K562 (cell line): ENCODE measurements at regions not wholly inside any gene's neighbourhood (a gene's known extent, or its start where the extent isn't known, plus 50 kb on each side); places are given as distances from the start of the nearest gene placed in this dataset.
A peak's percentile ranks its signal among the peaks of the same experiment; 100 is the strongest.

ENCODE experiments used
- ELF2 ChIP-seq: fragments of 250-450 bp; sonication (Bioruptor Pico); IDR thresholded peaks from 2 replicates; pipeline ENCODE4 v1.5.0; 2021; ENCODE audit warnings: mild to moderate bottlenecking
- ELK3 ChIP-seq: fragments of 450-650 bp; formaldehyde crosslinking; IDR thresholded peaks from 2 replicates; pipeline ENCODE4 v1.4.0; 2020; ENCODE audit warnings: mild to moderate bottlenecking
- ESRRB ChIP-seq: fragments of 250-450 bp; sonication (Bioruptor Pico); IDR thresholded peaks from 2 replicates; pipeline ENCODE4 v1.5.0; 2020; ENCODE audit warnings: mild to moderate bottlenecking, moderate library complexity, borderline replicate concordance
- HDAC1 ChIP-seq, 2 experiments: fragments of 450-650 bp; IDR thresholded peaks; 2 replicates each; pipeline ENCODE4 v1.6.1; 2016 to 2017; ENCODE audit warnings: inconsistent platforms in 1 of 2, mild to moderate bottlenecking in 1 of 2, moderate library complexity in 1 of 2
- ILK ChIP-seq: fragments of 450-650 bp; IDR thresholded peaks from 2 replicates; pipeline ENCODE4 v1.6.1; 2016; ENCODE audit warnings: missing genetic modification characterization, low read depth, mild to moderate bottlenecking, missing compliant biosample characterization, moderate library complexity, borderline replicate concordance
- KDM2B ChIP-seq: fragments of 250-450 bp; sonication (Bioruptor Pico); IDR thresholded peaks from 2 replicates; pipeline ENCODE4 v1.8.0; 2021; ENCODE audit warnings: mild to moderate bottlenecking, moderate library complexity
- MITF ChIP-seq: IDR thresholded peaks from 2 replicates; pipeline ENCODE4 v1.6.1; 2014; ENCODE audit warnings: antibody characterized with exemption
- NELFE ChIP-seq: IDR thresholded peaks from 2 replicates; pipeline ENCODE4 v1.6.1; 2011; ENCODE audit warnings: mild to moderate bottlenecking; ENCODE audit not compliant: insufficient read depth, insufficient read length
- NFIX ChIP-seq: fragments of 250-450 bp; sonication (Bioruptor Pico); IDR thresholded peaks from 2 replicates; pipeline ENCODE4 v1.4.0; 2020; ENCODE audit warnings: low read depth, mild to moderate bottlenecking, moderate library complexity
- NR2C2 ChIP-seq, 2 experiments: fragments of 200-800 bp in 1 of 2; sonication (Bioruptor generic) in 1 of 2; sonication (generic) in 1 of 2; formaldehyde crosslinking in 1 of 2; IDR thresholded peaks; 2 replicates each; pipeline versions ENCODE4 v1.6.1 to v1.8.0; 2016 to 2022; ENCODE audit warnings: mild to moderate bottlenecking in 1 of 2, missing compliant biosample characterization in 1 of 2, missing genetic modification characterization in 1 of 2, missing genetic modification reagents in 1 of 2
- RBFOX2 ChIP-seq: fragments of 200-400 bp; formaldehyde crosslinking; IDR thresholded peaks from 2 replicates; pipeline ENCODE4 v1.6.1; 2017; ENCODE audit warnings: low read depth, mild to moderate bottlenecking, low read length, moderate library complexity
- SNRNP70 ChIP-seq: fragments of 200-400 bp; formaldehyde crosslinking; optimal IDR thresholded peaks from 2 replicates; pipeline ENCODE3; 2017; ENCODE audit warnings: low read depth, low read length
- ZNF212 ChIP-seq: fragments of 450-650 bp; formaldehyde crosslinking; IDR thresholded peaks from 2 replicates; pipeline ENCODE4 v1.4.0; 2020; ENCODE audit warnings: mild to moderate bottlenecking
- ZNF263 ChIP-seq: sonication (generic); formaldehyde crosslinking; IDR thresholded peaks from 2 replicates; pipeline ENCODE4 v1.8.0; 2022; ENCODE audit warnings: mild to moderate bottlenecking, missing genetic modification reagents, borderline replicate concordance
- ZNF311 ChIP-seq: fragments of 250-450 bp; sonication (Bioruptor Pico); IDR thresholded peaks from 2 replicates; pipeline ENCODE4 v1.4.0; 2020; ENCODE audit warnings: mild to moderate bottlenecking, moderate library complexity
- ZNF318 ChIP-seq, 2 experiments: fragments of 450-650 bp; IDR thresholded peaks; 2 replicates each; pipeline ENCODE4 v1.6.1; 2016; ENCODE audit warnings: mild to moderate bottlenecking in 2 of 2, borderline replicate concordance in 1 of 2, low read depth in 1 of 2, moderate library complexity in 1 of 2

GRCh38 chr16:85462714-85463611 lies 150.2 kb upstream of the GSE1 start (continued):
- TF ChIP-seq ZNF212 (CRISPR knock-in tag) (no peak), KDM2B (0 out of 2 replicates have a peak, but pooled peaks have one; percentile 62), MITF (no peak), NR2C2 (CRISPR knock-in tag; IDR thresholded peaks at IDR 0.05) (no peak), NR2C2 (tag; IDR thresholded peaks at IDR 0.05) (peak; percentile 39; the same call in 1 of the 2 replicates), ESRRB (CRISPR knock-in tag) (no peak), NELFE (no peak), ZNF318 (IDR thresholded peaks at IDR 0.05; ENCODE audit: borderline replicate concordance in 1 of 2, low read depth in 1 of 2) (no peak), ZNF311 (CRISPR knock-in tag) (no peak), HDAC1 (IDR thresholded peaks at IDR 0.05) (peak in 1 of 2 experiments; percentile 49; a peak in 1 of 4 replicates), ILK (tag) (no peak), ELK3 (CRISPR knock-in tag) (no peak), SNRNP70 (no peak), ELF2 (CRISPR knock-in tag) (no peak), ZNF263 (CRISPR knock-in tag) (0 out of 2 replicates have a peak, but pooled peaks have one; percentile 44), NFIX (CRISPR knock-in tag) (no peak), RBFOX2 (peak; percentile 61)
